ENCODE measurements at regions not wholly inside any gene's neighbourhood (a gene's known extent, or its start where the extent isn't known, plus 50 kb on each side); places are given as distances from the start of the nearest gene placed in this dataset.
A peak's percentile ranks its signal among the peaks of the same experiment; 100 is the strongest.

- no peak for DNase-seq (ENCODE audit: low read depth in 2 of 2)
Measured at GRCh38 chr12:68449196-68449595, 117.0 kb upstream of the MDM1 start.

- DNase-seq (ENCODE audit: low read depth in 2 of 2): peak; percentile 5 to 9
Measured at GRCh38 chr12:68450947-68451260, 118.7 kb upstream of the MDM1 start.

GRCh38 chr12:68451261-68452077, 119.3 kb upstream of the MDM1 start:
- peak; percentile 12 to 28 for DNase-seq (ENCODE audit: low read depth in 2 of 2)

GRCh38 chr12:68452078-68452715, 120.0 kb upstream of the MDM1 start:
- no peak for DNase-seq (ENCODE audit: low read depth in 2 of 2)

- DNase-seq (ENCODE audit: low read depth in 2 of 2): no peak
Measured at GRCh38 chr12:68453278-68453677, 121.1 kb upstream of the MDM1 start.

- no peak for DNase-seq (ENCODE audit: low read depth in 2 of 2)
Measured at GRCh38 chr12:68453876-68454275, 121.7 kb upstream of the MDM1 start.

- DNase-seq (ENCODE audit: low read depth in 2 of 2): no peak
Measured at GRCh38 chr12:68454892-68455291, 122.7 kb upstream of the MDM1 start.

- no peak for DNase-seq (ENCODE audit: low read depth in 2 of 2)
Measured at GRCh38 chr12:68455691-68456345, 123.7 kb upstream of the MDM1 start.

- no peak for DNase-seq (ENCODE audit: low read depth in 2 of 2)
Measured at GRCh38 chr12:68458866-68459265, 126.7 kb upstream of the MDM1 start.

GRCh38 chr12:68460236-68460635, 128.1 kb upstream of the MDM1 start:
- no peak for DNase-seq (ENCODE audit: low read depth in 2 of 2)

GRCh38 chr12:68461645-68462044, 129.5 kb upstream of the MDM1 start:
- no peak for DNase-seq (ENCODE audit: low read depth in 2 of 2)

- DNase-seq (ENCODE audit: low read depth in 2 of 2): no peak
Measured at GRCh38 chr12:68462803-68463202, 130.6 kb upstream of the MDM1 start.

- DNase-seq (ENCODE audit: low read depth in 2 of 2): no peak
Measured at GRCh38 chr12:68465227-68465626, 133.1 kb upstream of the MDM1 start.

GRCh38 chr12:68467514-68467913, 135.4 kb upstream of the MDM1 start:
- DNase-seq (ENCODE audit: low read depth in 2 of 2): no peak

- DNase-seq (ENCODE audit: low read depth in 2 of 2): no peak
Measured at GRCh38 chr12:68468036-68468435, 135.9 kb upstream of the MDM1 start.

- no peak for DNase-seq (ENCODE audit: low read depth in 2 of 2)
Measured at GRCh38 chr12:68469113-68469512, 137.0 kb upstream of the MDM1 start.

GRCh38 chr12:68470664-68471328, 138.6 kb upstream of the MDM1 start:
- no peak for DNase-seq (ENCODE audit: low read depth in 2 of 2)

- no peak for DNase-seq (ENCODE audit: low read depth in 2 of 2)
Measured at GRCh38 chr12:68474467-68475204, 136.1 kb upstream of the RAP1B start.

GRCh38 chr12:68476794-68477193, 133.9 kb upstream of the RAP1B start:
- DNase-seq (ENCODE audit: low read depth in 2 of 2): no peak

GRCh38 chr12:68477261-68477772, 133.4 kb upstream of the RAP1B start:
- no peak for DNase-seq (ENCODE audit: low read depth in 2 of 2)

- DNase-seq (ENCODE audit: low read depth in 2 of 2): no peak
Measured at GRCh38 chr12:68477906-68478305, 132.8 kb upstream of the RAP1B start.
